Activated naive CD8-positive, alpha-beta T cell treated with anti-CD3 and anti-CD28 coated beads, Interleukin-2, amount 10 ng/mL, durations not matched to agents 7 days and 5 days (primary cell): ENCODE measurements at regions not wholly inside any gene's neighbourhood (a gene's known extent, or its start where the extent isn't known, plus 50 kb on each side); places are given as distances from the start of the nearest gene placed in this dataset.

Source experiments
- ATAC-seq: fragments of 150-1000 bp; cut with Tn5 transposase; one replicate; pipeline ENCODE4 v1.10.0; 2021; ENCODE audit warnings: low read depth, moderate library complexity
- POLR2A ChIA-PET: fragments of 350-600 bp; sonication (Branson Sonifier 250); formaldehyde crosslinking; loops from one replicate; lab custom pipeline; 2021; ENCODE audit warnings: antibody characterized with exemption; lab: Charles Lee
- DNase-seq: peaks from one replicate; pipeline ENCODE4 v3.0.0; 2021
- H3K27ac Mint-ChIP-seq: one replicate; pipeline ENCODE4 v1.8.0; 2022; ENCODE audit warnings: mild to moderate bottlenecking, mixed read lengths
- H3K27me3 Mint-ChIP-seq: one replicate; pipeline ENCODE4 v1.8.0; 2022; ENCODE audit warnings: mild to moderate bottlenecking, moderate library complexity, mixed read lengths
- H3K36me3 Mint-ChIP-seq: one replicate; pipeline ENCODE4 v1.8.0; 2021; ENCODE audit warnings: mild to moderate bottlenecking, mixed read lengths
- H3K4me1 Mint-ChIP-seq: one replicate; pipeline ENCODE4 v1.8.0; 2021; ENCODE audit warnings: mixed read lengths
- H3K4me3 Mint-ChIP-seq: one replicate; pipeline ENCODE4 v1.8.0; 2022; ENCODE audit warnings: mild to moderate bottlenecking, moderate library complexity, mixed read lengths
- H3K9me3 Mint-ChIP-seq: one replicate; pipeline ENCODE4 v1.8.0; 2021; ENCODE audit warnings: mixed read lengths

- Mint-ChIP-seq H3K9me3 (peaks cover 7% of the 10 kb centered on the region), H3K4me3 (no peak overlapping the region), H3K27ac (no peak overlapping the region), H3K36me3 (peaks cover 6% of the 10 kb centered on the region), H3K27me3 (no peaks in the 10 kb centered on the region), H3K4me1 (peaks cover 13% of the 10 kb centered on the region)
- ATAC-seq (no peak), DNase-seq (no peak)
- POLR2A ChIA-PET: no interaction called here
Observed at GRCh38 chr5:97545446-97545845, 362.4 kb upstream of the RIOK2 start.

DNA sequence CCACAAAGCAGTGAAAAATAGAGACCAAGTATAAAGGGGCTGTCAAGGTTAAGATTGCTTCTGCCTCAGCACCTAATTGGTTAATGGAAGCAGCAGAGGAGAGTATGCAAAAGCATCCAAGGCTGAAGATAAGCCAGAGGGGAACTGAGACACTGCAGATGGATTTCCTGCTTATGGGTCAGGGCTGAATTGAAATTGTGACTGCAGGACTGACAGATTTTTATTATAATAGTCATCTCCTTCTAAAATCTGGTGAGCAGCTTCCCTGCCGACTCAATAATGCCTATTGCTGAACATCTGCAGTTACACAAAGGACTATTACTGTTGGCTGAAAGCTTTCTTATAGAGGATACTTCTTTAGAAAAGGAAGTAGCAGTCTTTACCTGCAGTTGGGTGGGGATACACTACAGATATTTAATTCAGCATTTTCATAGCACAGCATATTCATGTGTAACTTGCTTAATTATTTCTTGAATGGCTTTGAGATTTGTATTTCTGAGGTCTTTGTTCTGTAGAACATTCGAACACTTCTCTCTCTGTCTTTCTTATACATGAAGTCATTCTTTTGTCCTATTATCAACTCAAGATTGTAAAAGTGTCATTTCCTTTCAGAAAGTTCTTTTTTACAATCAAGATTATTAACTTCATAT is 363.0 kb upstream of the RIOK2 start:
- no peak overlapping the region for H3K4me3 Mint-ChIP-seq
- no peak overlapping the region for H3K27ac Mint-ChIP-seq
- POLR2A ChIA-PET: no interaction called here
- no peaks in the 10 kb centered on the region for H3K27me3 Mint-ChIP-seq
- H3K4me1 Mint-ChIP-seq: peaks cover 13% of the 10 kb centered on the region
- H3K9me3 Mint-ChIP-seq: peaks cover 7% of the 10 kb centered on the region
- DNase-seq (no peak), ATAC-seq (no peak)
- peaks cover 6% of the 10 kb centered on the region for H3K36me3 Mint-ChIP-seq

- peaks cover 2% of the 10 kb centered on the region for H3K27me3 Mint-ChIP-seq
- H3K9me3 Mint-ChIP-seq: peaks cover 7% of the 10 kb centered on the region
- ATAC-seq (no peak), DNase-seq (no peak)
- POLR2A ChIA-PET: no interaction called here
- no peak overlapping the region for H3K4me3 Mint-ChIP-seq
- H3K27ac Mint-ChIP-seq: no peak overlapping the region
- H3K4me1 Mint-ChIP-seq: peaks cover 13% of the 10 kb centered on the region
- H3K36me3 Mint-ChIP-seq: peaks cover 6% of the 10 kb centered on the region
Observed at GRCh38 chr5:97547430-97547829, 364.4 kb upstream of the RIOK2 start.

- peak; percentile 75 for ATAC-seq
- Mint-ChIP-seq H3K27me3 (peaks cover 2% of the 10 kb centered on the region), H3K4me3 (no peak overlapping the region), H3K27ac (peak overlapping the region; percentile 1), H3K4me1 (peaks cover 13% of the 10 kb centered on the region), H3K9me3 (peaks cover 7% of the 10 kb centered on the region), H3K36me3 (peaks cover 6% of the 10 kb centered on the region)
- DNase-seq: no peak
- POLR2A ChIA-PET: no interaction called here
Observed at GRCh38 chr5:97547999-97548738, 365.1 kb upstream of the RIOK2 start.

DNA sequence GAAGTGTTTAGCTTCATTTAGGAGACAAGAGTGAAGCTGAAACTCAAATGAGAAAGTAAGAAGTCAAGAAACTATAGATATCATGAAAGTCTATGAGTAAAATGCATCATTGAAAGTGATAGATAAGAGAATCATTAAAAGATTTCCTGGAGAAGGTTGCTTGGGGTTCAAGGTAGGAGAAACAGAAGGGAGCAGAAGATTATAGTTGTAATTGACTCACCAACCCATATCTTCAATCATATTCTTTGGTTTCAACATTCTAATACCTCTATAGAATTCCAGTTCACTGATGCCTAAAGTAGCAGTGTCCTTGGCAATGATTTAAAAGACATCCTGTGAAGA is 365.7 kb upstream of the RIOK2 start:
- Mint-ChIP-seq H3K27me3 (peaks cover 2% of the 10 kb centered on the region), H3K27ac (peak overlapping the region; percentile 1), H3K9me3 (peaks cover 7% of the 10 kb centered on the region), H3K4me1 (peaks cover 13% of the 10 kb centered on the region), H3K36me3 (peaks cover 6% of the 10 kb centered on the region), H3K4me3 (no peak overlapping the region)
- POLR2A ChIA-PET: no interaction called here
- DNase-seq: no peak
- ATAC-seq: no peak

- ATAC-seq (no peak), DNase-seq (no peak)
- Mint-ChIP-seq H3K9me3 (peaks cover 7% of the 10 kb centered on the region), H3K27me3 (peaks cover 2% of the 10 kb centered on the region), H3K36me3 (peaks cover 6% of the 10 kb centered on the region), H3K4me3 (no peak overlapping the region), H3K4me1 (peaks cover 13% of the 10 kb centered on the region), H3K27ac (no peak overlapping the region)
- POLR2A ChIA-PET: no interaction called here
Observed at GRCh38 chr5:97549496-97549895, 366.4 kb upstream of the RIOK2 start.

- POLR2A ChIA-PET: no interaction called here
- H3K4me3 Mint-ChIP-seq: no peak overlapping the region
- H3K9me3 Mint-ChIP-seq: peaks cover 7% of the 10 kb centered on the region
- peaks cover 2% of the 10 kb centered on the region for H3K27me3 Mint-ChIP-seq
- H3K4me1 Mint-ChIP-seq: peaks cover 13% of the 10 kb centered on the region
- peaks cover 6% of the 10 kb centered on the region for H3K36me3 Mint-ChIP-seq
- DNase-seq: no peak
- no peak for ATAC-seq
- no peak overlapping the region for H3K27ac Mint-ChIP-seq
Observed at GRCh38 chr5:97550164-97550563, 367.1 kb upstream of the RIOK2 start.

GRCh38 chr5:97550818-97551217 is 367.8 kb upstream of the RIOK2 start:
- Mint-ChIP-seq H3K9me3 (peaks cover 7% of the 10 kb centered on the region), H3K27me3 (peaks cover 2% of the 10 kb centered on the region), H3K4me3 (no peak overlapping the region), H3K27ac (no peak overlapping the region), H3K4me1 (peaks cover 13% of the 10 kb centered on the region), H3K36me3 (peaks cover 6% of the 10 kb centered on the region)
- DNase-seq (no peak), ATAC-seq (no peak)
- POLR2A ChIA-PET: no interaction called here

DNA sequence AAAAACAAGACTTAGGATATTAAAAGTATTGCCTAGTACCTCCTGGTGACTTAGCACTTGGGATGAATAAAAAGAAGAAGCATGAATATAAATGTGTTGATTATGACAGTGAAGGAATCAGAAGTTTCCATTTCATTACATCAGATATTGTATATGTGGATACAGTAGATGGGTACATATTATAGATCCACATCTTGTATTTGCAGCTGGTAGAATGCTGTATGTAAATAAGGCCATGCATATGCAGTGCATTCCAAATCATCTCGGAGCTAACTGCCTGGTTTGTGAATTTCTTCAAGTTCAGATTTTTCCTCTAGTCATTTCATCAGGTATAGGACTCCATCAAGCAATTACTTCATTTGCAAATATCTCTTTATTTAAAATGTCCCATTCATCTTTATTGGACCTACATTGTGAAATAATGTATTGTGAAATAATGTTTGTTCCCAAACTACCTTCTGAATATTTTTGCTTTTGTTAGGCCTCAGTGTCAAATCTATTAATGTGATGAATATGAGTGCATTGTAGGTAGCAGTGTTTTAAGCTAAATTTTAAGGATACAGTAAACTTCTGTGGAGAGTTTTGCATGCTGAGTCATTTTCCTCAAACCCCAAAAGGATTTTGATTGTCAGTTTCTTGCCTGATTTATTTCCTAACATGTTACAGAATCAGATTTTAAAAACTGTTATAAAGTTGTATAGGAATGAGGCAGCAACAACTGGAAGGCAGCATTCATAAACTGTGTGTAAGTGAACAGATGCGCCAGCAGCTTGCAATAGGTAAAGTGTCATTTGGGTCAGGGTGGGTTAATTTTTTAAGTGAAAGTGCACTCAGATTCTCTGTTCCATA is 370.8 kb upstream of the RIOK2 start:
- Mint-ChIP-seq H3K9me3 (peaks cover 3% of the 10 kb centered on the region), H3K27me3 (peaks cover 2% of the 10 kb centered on the region), H3K4me3 (no peak overlapping the region), H3K36me3 (no peaks in the 10 kb centered on the region), H3K4me1 (peaks cover 1% of the 10 kb centered on the region), H3K27ac (no peak overlapping the region)
- no peak for DNase-seq
- no peak for ATAC-seq
- POLR2A ChIA-PET: no interaction called here

GRCh38 chr5:97554977-97555643 is 372.1 kb upstream of the RIOK2 start:
- H3K4me3 Mint-ChIP-seq: no peak overlapping the region
- DNase-seq: no peak
- peaks cover 3% of the 10 kb centered on the region for H3K9me3 Mint-ChIP-seq
- H3K27me3 Mint-ChIP-seq: peaks cover 2% of the 10 kb centered on the region
- H3K36me3 Mint-ChIP-seq: no peaks in the 10 kb centered on the region
- ATAC-seq: no peak
- POLR2A ChIA-PET: no interaction called here
- H3K4me1 Mint-ChIP-seq: peaks cover 1% of the 10 kb centered on the region
- no peak overlapping the region for H3K27ac Mint-ChIP-seq

GRCh38 chr5:97555644-97555981 is 372.6 kb upstream of the RIOK2 start:
- H3K36me3 Mint-ChIP-seq: no peaks in the 10 kb centered on the region
- H3K4me3 Mint-ChIP-seq: no peak overlapping the region
- no peak for DNase-seq
- H3K27me3 Mint-ChIP-seq: peaks cover 2% of the 10 kb centered on the region
- H3K27ac Mint-ChIP-seq: no peak overlapping the region
- ATAC-seq: no peak
- POLR2A ChIA-PET: no interaction called here
- peaks cover 3% of the 10 kb centered on the region for H3K9me3 Mint-ChIP-seq
- no peaks in the 10 kb centered on the region for H3K4me1 Mint-ChIP-seq

DNA sequence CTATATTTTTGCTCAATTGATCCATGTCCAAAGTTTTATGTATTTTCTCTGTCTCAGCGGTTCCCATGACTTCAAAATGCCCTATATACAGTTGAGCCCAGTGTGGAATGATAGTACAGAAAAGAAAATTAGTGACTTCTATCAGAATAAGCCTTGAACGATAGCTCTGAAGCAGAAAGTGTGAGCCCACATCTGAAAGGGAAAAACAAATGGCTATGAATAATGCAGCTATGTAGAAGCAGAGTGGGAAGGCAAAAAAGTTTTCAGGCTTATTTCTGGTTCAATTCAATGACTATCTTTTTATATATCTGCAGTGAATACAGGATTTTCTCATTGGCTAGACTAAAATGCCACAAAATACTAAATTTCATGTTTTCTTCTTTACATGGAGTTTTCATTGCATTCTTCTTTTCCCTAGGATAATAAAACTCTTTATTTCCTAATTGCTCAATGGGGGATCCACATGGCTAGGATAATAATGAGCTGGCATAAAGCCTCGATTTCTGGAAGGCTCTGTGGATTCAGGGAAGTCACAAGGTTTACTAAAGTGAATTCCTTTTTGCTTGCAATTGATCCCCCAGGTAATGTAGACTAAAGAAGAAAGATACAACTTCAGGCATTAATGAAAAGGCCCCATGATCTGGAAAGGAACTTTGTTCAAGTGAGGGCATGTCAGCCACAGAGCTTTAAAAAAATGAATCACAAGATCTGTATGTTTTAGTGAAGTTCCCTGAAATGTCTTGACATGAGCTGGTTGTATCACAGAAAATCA is 377.0 kb upstream of the RIOK2 start:
- peaks cover 3% of the 10 kb centered on the region for H3K9me3 Mint-ChIP-seq
- H3K4me1 Mint-ChIP-seq: no peaks in the 10 kb centered on the region
- no peaks in the 10 kb centered on the region for H3K27me3 Mint-ChIP-seq
- no peak overlapping the region for H3K4me3 Mint-ChIP-seq
- no peak for ATAC-seq
- no peaks in the 10 kb centered on the region for H3K36me3 Mint-ChIP-seq
- DNase-seq: no peak
- POLR2A ChIA-PET: no interaction called here
- no peak overlapping the region for H3K27ac Mint-ChIP-seq

DNA sequence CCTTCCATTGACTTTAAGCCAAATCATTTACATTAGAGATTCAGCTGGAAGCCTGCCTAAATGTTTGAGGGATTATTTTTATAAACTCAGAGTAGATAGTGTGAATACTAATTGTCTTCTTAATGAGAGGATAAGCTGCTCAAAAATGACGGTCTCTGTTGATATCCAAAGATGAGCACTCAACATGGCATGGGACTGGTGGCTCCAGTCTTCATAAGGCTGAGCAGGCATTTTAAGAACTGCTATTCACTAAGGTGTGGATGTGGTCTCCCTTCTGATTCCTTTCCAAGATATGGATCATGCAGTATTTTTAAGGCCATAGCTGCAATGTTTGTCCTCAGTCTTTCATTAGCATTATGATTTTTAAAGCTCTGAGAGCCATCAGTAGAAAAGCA is 377.5 kb upstream of the RIOK2 start:
- H3K4me3 Mint-ChIP-seq: no peak overlapping the region
- H3K9me3 Mint-ChIP-seq: peaks cover 3% of the 10 kb centered on the region
- POLR2A ChIA-PET: no interaction called here
- ATAC-seq: no peak
- H3K27me3 Mint-ChIP-seq: no peaks in the 10 kb centered on the region
- no peaks in the 10 kb centered on the region for H3K36me3 Mint-ChIP-seq
- DNase-seq: no peak
- H3K27ac Mint-ChIP-seq: no peak overlapping the region
- H3K4me1 Mint-ChIP-seq: no peaks in the 10 kb centered on the region
